Heart right ventricle (tissue), 16 donors: ENCODE measurements at regions not wholly inside any gene's neighbourhood (a gene's known extent, or its start where the extent isn't known, plus 50 kb on each side); places are given as distances from the start of the nearest gene placed in this dataset.

Source experiments
- ATAC-seq, 8 donors: fragments of 200-7000 bp; cut with Tn5 transposase; one replicate each; pipeline ENCODE4 v1.9.1; 2020; ENCODE audit warnings: mild to moderate bottlenecking in 8 of 8, moderate library complexity in 8 of 8, moderate number of reproducible peaks in 1 of 8
- DNase-seq, 2 donors: peaks; one replicate each; pipeline ENCODE4 v3.0.0-alpha.2; 2020
- H3K27ac ChIP-seq, 10 donors: fragments of 200-600 bp; sonication (generic) in 2 of 10; one replicate each; pipeline versions ENCODE4 v1.5.0 to v1.8.0; 2020 to 2022; ENCODE audit warnings: mild to moderate bottlenecking in 3 of 10
- H3K27me3 ChIP-seq, 7 donors: fragments of 200-600 bp; one replicate each; pipeline ENCODE4 v1.8.0; 2021 to 2022; ENCODE audit warnings: mild to moderate bottlenecking in 2 of 7
- H3K36me3 ChIP-seq, 9 donors: fragments of 200-600 bp; sonication (generic) in 1 of 9; one replicate each; pipeline versions ENCODE4 v1.5.0 to v1.8.0; 2020 to 2022; ENCODE audit warnings: mild to moderate bottlenecking in 2 of 9
- H3K4me1 ChIP-seq, 9 donors: fragments of 200-600 bp; sonication (generic) in 1 of 9; one replicate each; pipeline versions ENCODE4 v1.5.0 to v1.8.0; 2020 to 2022; ENCODE audit warnings: mild to moderate bottlenecking in 4 of 9
- H3K4me3 ChIP-seq, 10 donors: fragments of 200-600 bp; sonication (generic) in 2 of 10; one replicate each; pipeline versions ENCODE4 v1.5.0 to v1.8.0; 2020 to 2022; ENCODE audit warnings: mild to moderate bottlenecking in 7 of 10, moderate library complexity in 2 of 10
- H3K9me3 ChIP-seq, 11 donors: fragments of 200-600 bp in 10 of 11; sonication (generic) in 2 of 11; one replicate each; pipeline versions ENCODE4 v1.5.0 to v1.8.0; 2013 to 2022; ENCODE audit warnings: mild to moderate bottlenecking in 2 of 11, control low read depth in 1 of 11, moderate library complexity in 1 of 11
- WGBS, 2 donors: extraction: QIAGEN DNeasy Blood & Tissue Kit; methylation state at CpG; one replicate each; pipeline ENCODE4 v1.1.7; 2013; ENCODE audit warnings: inconsistent platforms in 1 of 2; 5-methylcytosine and 5-hydroxymethylcytosine counted together
- intact Hi-C, 10 donors: fragments of 100-400 bp; cut with DNase I; formaldehyde crosslinking; loops; one replicate each; pipeline versions ENCODE4 v1.11.1 to v1.14.2; 2022
- TF ChIP-seq, protein P1 (sequence below), 9 donors: fragments of 200-600 bp; sonication (generic) in 2 of 9; IDR thresholded peaks; one replicate each; pipeline versions ENCODE4 v1.5.0 to v1.8.0; 2021 to 2022; ENCODE audit warnings: antibody characterized with exemption in 9 of 9, mild to moderate bottlenecking in 5 of 9, moderate library complexity in 1 of 9
- donor health status: Arrhythmogenic right ventricular cardiomyopathy.
- donor health status: ischemic (EF 13 %, LVEDD 7.1; RV severe dilation, severe dysfunction).
- donor health status: healthy with polysubstance abuse.
- donor health status: DM: no; HTN: yes; CAD: no.
- donor health status: DM: no; HTN: no; CAD: no.
- donor health status: ischemic (EF 25% LVEDD 6.9; RV normal size, moderate dysfunction).
- donor health status: ischemic (EF 25% LVEDD 5.7; RV mildly dilated, moderate dysfunction).
- donor health status: healthy.
- donor health status: DM: yes; HTN: yes; CAD: no.
- donor health status: Ischemic cardiomyopathy.
- donor health status: ischemic (EF 35%, LVEDD 5.7; RV mildly dilated, moderate dysfunction).
- donor health status: nonischemic (EF 11% LVEDD 7.7; RV severe dilation, severe dysfunction).
- donor health status: DM: yes; HTN: yes; CAD: no.
- donor health status: PGD.
- donor health status: ischemic (EF 29% LVEDD 5.4; RV normal size, mild dysfunction).
- donor health status: nonischemic (EF 23%, LVEDD 6.1; RV moderate dilation, normal function).

DNA sequence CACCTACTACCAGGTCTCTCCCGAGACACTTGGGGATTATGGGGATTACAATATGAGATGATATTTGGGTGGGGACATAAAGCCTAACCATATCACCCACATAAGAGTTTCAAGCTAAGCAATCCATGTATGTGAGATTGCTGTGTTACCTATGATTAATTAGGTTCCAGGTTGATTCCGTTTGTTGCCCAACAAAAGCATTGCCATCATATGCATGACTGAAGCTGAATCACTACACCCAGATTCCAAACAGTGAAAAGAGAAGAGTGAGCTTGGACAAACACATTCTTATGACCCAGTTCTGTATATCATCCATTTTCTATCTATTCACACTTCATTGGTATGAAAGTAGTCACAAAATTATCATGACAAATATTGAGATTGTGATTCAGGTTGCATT, 952.5 kb upstream of the MAN1A1 start:
- H3K9me3 ChIP-seq: no peaks in the 10 kb centered on the region
- H3K36me3 ChIP-seq: no peaks in the 10 kb centered on the region
- DNase-seq: no peak
- no peak overlapping the region for H3K27ac ChIP-seq
- H3K27me3 ChIP-seq: no peaks in the 10 kb centered on the region
- no peaks in the 10 kb centered on the region for H3K4me1 ChIP-seq
- intact Hi-C loops: no loop called here
- no peak for ATAC-seq
- H3K4me3 ChIP-seq: no peak overlapping the region
- 93 to 97% methylated on average over 2 of the region's 2 CpGs for WGBS, 2 donors
- TF ChIP-seq, protein P1, sequence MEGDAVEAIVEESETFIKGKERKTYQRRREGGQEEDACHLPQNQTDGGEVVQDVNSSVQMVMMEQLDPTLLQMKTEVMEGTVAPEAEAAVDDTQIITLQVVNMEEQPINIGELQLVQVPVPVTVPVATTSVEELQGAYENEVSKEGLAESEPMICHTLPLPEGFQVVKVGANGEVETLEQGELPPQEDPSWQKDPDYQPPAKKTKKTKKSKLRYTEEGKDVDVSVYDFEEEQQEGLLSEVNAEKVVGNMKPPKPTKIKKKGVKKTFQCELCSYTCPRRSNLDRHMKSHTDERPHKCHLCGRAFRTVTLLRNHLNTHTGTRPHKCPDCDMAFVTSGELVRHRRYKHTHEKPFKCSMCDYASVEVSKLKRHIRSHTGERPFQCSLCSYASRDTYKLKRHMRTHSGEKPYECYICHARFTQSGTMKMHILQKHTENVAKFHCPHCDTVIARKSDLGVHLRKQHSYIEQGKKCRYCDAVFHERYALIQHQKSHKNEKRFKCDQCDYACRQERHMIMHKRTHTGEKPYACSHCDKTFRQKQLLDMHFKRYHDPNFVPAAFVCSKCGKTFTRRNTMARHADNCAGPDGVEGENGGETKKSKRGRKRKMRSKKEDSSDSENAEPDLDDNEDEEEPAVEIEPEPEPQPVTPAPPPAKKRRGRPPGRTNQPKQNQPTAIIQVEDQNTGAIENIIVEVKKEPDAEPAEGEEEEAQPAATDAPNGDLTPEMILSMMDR (IDR thresholded peaks at IDR 0.05): no peak

DNA sequence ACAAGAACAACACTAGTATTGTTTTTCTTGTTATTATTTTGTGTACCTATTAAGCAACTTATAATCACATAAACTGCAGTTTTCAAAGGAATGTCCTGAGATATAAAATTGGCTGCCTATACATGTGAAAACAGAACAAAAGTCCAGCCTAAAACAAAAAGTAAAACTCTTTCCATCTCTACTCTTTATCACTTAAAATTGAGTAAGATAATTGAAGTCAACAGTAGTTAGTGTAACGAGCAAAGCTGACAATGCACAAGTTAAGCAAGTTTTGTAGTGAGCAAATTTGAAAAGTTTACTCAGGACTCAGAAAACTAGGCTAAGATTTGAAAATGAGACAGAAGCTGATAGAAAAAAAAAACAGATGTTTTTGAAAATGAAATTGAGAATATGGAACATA, 941.4 kb upstream of the MAN1A1 start:
- 45 to 57% methylated on average over 1 of the region's 1 CpG for WGBS, 2 donors

DNA sequence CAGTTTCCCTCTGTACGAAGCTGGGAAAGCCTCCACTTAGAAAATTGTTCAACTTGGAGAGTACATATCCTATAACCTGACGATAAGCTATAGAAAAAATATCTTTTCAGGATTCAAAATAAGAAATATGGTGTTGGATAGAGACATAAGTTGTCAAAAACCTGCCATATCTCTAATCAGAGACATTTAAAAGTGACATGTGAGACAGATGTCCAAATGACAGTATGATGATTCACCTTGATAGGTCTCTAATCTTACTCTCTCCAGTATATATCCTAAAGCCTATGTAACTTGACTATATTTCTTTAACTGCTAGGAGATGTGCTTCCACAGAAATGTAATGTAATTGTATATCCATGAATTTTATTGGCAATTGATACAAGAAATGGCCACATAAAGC, 932.4 kb upstream of the MAN1A1 start:
- Histone ChIP-seq H3K27me3 (no peaks in the 10 kb centered on the region), H3K9me3 (no peaks in the 10 kb centered on the region), H3K4me3 (no peak overlapping the region), H3K27ac (no peak overlapping the region), H3K4me1 (no peaks in the 10 kb centered on the region), H3K36me3 (no peaks in the 10 kb centered on the region)
- WGBS, 2 donors: 82 to 84% methylated on average over 2 of the region's 2 CpGs
- DNase-seq (no peak), ATAC-seq (no peak)
- TF ChIP-seq, protein P1 (IDR thresholded peaks at IDR 0.05): no peak
- intact Hi-C loops: no loop called here

More for the DNA sequence above, 941.4 kb upstream of the MAN1A1 start:
- ATAC-seq (no peak), DNase-seq (no peak)
- TF ChIP-seq, protein P1 (IDR thresholded peaks at IDR 0.05): no peak
- peaks cover 0 to 31% (median 10%) of the 10 kb centered on the region in 11 donors for H3K9me3 ChIP-seq
- no peaks in the 10 kb centered on the region for H3K27me3 ChIP-seq
- H3K4me1 ChIP-seq: no peaks in the 10 kb centered on the region
- no peak overlapping the region for H3K27ac ChIP-seq
- intact Hi-C loops: no loop called here
- no peak overlapping the region for H3K4me3 ChIP-seq
- no peaks in the 10 kb centered on the region for H3K36me3 ChIP-seq

DNA sequence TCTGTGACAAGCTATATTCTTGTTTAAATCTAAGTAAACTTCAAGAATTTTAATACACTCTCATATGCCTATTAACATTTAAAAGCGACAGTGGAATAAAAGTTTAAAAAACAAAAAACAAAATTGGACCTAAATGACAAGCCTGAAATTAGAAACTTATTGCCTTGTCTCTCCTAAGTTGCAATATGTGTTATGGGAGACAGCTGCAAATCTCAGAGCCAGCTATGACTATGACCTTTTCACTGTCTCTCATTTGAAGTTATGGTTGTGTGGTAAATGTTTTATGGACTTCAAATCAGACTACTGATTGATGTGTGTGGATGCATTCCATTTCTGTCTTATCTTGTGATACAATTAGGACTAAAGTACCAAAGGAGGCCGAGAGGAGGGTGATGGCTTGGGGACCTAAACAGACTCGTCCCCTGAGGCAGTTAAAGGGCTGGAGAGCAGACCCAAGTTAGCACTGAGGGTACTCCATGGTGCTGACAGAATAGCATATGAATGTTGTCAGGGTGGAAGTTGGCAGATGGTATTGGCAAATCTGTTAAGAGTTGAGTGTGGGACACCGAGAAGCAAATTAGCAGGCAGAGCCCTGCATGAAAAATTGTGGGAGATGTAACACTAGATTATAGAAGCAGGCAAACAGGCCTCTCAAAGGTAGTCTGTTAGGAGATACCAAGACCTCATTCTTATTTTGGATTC, 930.1 kb upstream of the MAN1A1 start:
- H3K36me3 ChIP-seq: no peaks in the 10 kb centered on the region
- intact Hi-C loops: no loop called here
- no peaks in the 10 kb centered on the region for H3K27me3 ChIP-seq
- no peak overlapping the region for H3K27ac ChIP-seq
- no peak for ATAC-seq
- no peak overlapping the region for H3K4me3 ChIP-seq
- no peaks in the 10 kb centered on the region for H3K4me1 ChIP-seq
- 40 to 43% methylated on average over 4 of the region's 4 CpGs for WGBS, 2 donors
- H3K9me3 ChIP-seq: no peaks in the 10 kb centered on the region
- DNase-seq: no peak
- TF ChIP-seq, protein P1 (IDR thresholded peaks at IDR 0.05): no peak
